Esophagus muscularis mucosa (tissue), 3 donors: ENCODE measurements at regions not wholly inside any gene's neighbourhood (a gene's known extent, or its start where the extent isn't known, plus 50 kb on each side); places are given as distances from the start of the nearest gene placed in this dataset.

Experiments
- CTCF ChIP-seq, 3 experiments: fragments of 200-600 bp in 2 of 3; fragments of 450-650 bp in 1 of 3; sonication (generic) in 2 of 3; IDR thresholded peaks; one replicate each; pipeline ENCODE4 v1.5.1; 2017 to 2019; ENCODE audit warnings: antibody characterized with exemption in 3 of 3, mild to moderate bottlenecking in 2 of 3, moderate library complexity in 1 of 3
- POLR2A ChIP-seq: fragments of 450-650 bp; IDR thresholded peaks from one replicate; pipeline ENCODE4 v1.6.1; 2017; ENCODE audit warnings: antibody characterized with exemption, moderate library complexity, mild to moderate bottlenecking, low read depth
- POLR2AphosphoS5 ChIP-seq, 2 donors: sonication (generic); formaldehyde crosslinking; IDR thresholded peaks; one replicate each; pipeline ENCODE4 v1.6.1; 2017; ENCODE audit warnings: antibody characterized with exemption in 2 of 2

DNA sequence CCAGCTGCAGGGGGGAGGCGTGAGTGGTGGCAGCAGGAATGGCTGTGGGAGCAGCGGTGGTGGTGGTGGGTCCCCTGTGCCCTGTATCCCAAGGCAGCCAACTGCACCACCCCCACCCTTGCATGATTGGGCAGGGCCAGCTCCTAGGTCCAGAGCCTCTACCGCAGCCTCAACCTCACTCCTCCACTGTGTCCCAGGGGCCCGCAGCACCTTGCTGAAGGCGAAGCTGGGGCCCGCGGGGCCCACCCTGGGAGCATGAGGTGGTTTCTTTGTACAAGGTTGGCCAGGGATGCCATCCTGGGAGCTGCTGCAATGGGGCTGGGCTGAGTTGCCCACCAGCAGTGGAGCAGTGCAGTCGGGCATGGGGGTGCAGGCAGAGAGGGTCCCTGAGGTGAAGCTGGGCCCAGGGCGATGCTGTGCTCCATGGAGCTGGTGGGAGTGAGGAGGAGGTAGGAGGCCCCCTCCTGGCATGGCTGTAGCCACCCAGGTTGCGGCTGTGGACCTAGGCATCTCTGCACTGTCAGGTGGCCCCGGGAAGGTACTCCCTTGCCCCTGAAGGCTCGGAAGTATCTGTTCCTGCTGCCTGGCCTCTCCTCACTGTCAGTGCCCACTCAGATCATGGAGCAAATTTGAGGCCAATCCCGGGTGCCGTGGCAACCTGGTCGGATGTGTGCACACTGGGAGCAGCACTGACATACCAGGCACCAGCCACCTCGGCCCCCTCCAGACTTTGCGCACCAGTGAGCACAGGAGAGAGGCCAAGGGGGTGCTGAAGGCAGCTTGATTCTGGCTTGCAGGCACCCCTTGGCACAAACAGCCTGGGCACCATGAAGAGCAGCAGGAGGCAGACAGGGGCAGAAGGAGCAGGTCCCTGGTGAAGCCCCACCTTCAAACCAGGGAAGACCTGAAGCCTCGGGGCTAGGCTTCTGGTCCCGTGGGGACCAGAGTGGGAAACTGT is 60.2 kb upstream of the L3MBTL3 start:
- TF ChIP-seq CTCF (IDR thresholded peaks at IDR 0.05) (no peak), POLR2A (no peak), POLR2AphosphoS5 (IDR thresholded peaks at IDR 0.05) (no peak)
